Prostate gland (tissue), 2 donors: ENCODE measurements at regions not wholly inside any gene's neighbourhood (a gene's known extent, or its start where the extent isn't known, plus 50 kb on each side); places are given as distances from the start of the nearest gene placed in this dataset.

ENCODE experiments used
- DNase-seq: peaks from one replicate; pipeline ENCODE4 v3.0.0-alpha.2; 2019; ENCODE audit warnings: low spot score
- H3K27ac ChIP-seq, 2 donors: fragments of 200-600 bp; sonication (generic); 2 replicates each; pipeline ENCODE4 v1.5.1; 2017 to 2019
- H3K27me3 ChIP-seq: fragments of 200-600 bp; sonication (generic); replicated peaks from 2 replicates; pipeline ENCODE4 v1.5.1; 2019; ENCODE audit not compliant: insufficient read depth
- H3K36me3 ChIP-seq, 2 donors: fragments of 200-600 bp; sonication (generic); 1 replicate in 1 of 2; 2 replicates in 1 of 2; pipeline versions ENCODE4 v1.5.1 to v1.8.1; 2017 to 2019
- H3K4me1 ChIP-seq: fragments of 200-600 bp; sonication (generic); replicated peaks from 2 replicates; pipeline ENCODE4 v1.5.1; 2019
- H3K4me3 ChIP-seq, 2 donors: fragments of 200-600 bp; sonication (generic); 2 replicates each; pipeline ENCODE4 v1.5.1; 2017 to 2019
- H3K9me3 ChIP-seq: fragments of 200-600 bp; sonication (generic); 2 replicates; pipeline ENCODE4 v1.5.1; 2017
- CTCF ChIP-seq, 4 experiments: fragments of 200-600 bp in 2 of 4; fragments of 450-650 bp in 2 of 4; sonication (generic) in 2 of 4; IDR thresholded peaks; 1 replicate in 3 of 4; 2 replicates in 1 of 4; pipeline ENCODE4 v1.5.1; 2016 to 2019; ENCODE audit warnings: antibody characterized with exemption in 4 of 4, mild to moderate bottlenecking in 2 of 4, moderate library complexity in 2 of 4
- POLR2A ChIP-seq: fragments of 450-650 bp; IDR thresholded peaks from one replicate; pipeline ENCODE4 v1.6.1; 2016; ENCODE audit warnings: antibody characterized with exemption, mild to moderate bottlenecking
- POLR2AphosphoS5 ChIP-seq: sonication (generic); formaldehyde crosslinking; IDR thresholded peaks from one replicate; pipeline ENCODE4 v1.6.1; 2017; ENCODE audit warnings: antibody characterized with exemption
- WGBS: methylation state at CpG from one replicate; pipeline ENCODE4 v1.1.5; 2018; 5-methylcytosine and 5-hydroxymethylcytosine counted together
- intact Hi-C: fragments of 100-400 bp; cut with DNase I; formaldehyde crosslinking; loops from one replicate; pipeline ENCODE4 v1.14.2; 2022

- H3K36me3 ChIP-seq: no peaks in the 10 kb centered on the region
These were observed 100.4 kb upstream of the CHORDC1 start for GRCh38 chr11:90323289-90323688.

GRCh38 chr11:90321018-90321417 is 98.2 kb upstream of the CHORDC1 start:
- Histone ChIP-seq H3K4me3 (no peak overlapping the region), H3K27ac (no peak overlapping the region), H3K27me3 (no peaks in the 10 kb centered on the region), H3K9me3 (no peaks in the 10 kb centered on the region), H3K36me3 (no peaks in the 10 kb centered on the region), H3K4me1 (no peaks in the 10 kb centered on the region)
- DNase-seq: no peak
- TF ChIP-seq POLR2AphosphoS5: no peak
- TF ChIP-seq CTCF (IDR thresholded peaks at IDR 0.05): no peak
- TF ChIP-seq POLR2A: no peak
- intact Hi-C loops: no loop called here

More at GRCh38 chr11:90323289-90323688, 100.4 kb upstream of the CHORDC1 start:
- no peak for DNase-seq
- intact Hi-C loops: no loop called here
- 85% methylated on average over 5 of the region's 5 CpGs for WGBS
- Histone ChIP-seq H3K9me3 (no peaks in the 10 kb centered on the region), H3K27ac (no peak overlapping the region), H3K27me3 (no peaks in the 10 kb centered on the region), H3K4me1 (no peaks in the 10 kb centered on the region), H3K4me3 (no peak overlapping the region)
- TF ChIP-seq POLR2AphosphoS5 (no peak), POLR2A (no peak), CTCF (IDR thresholded peaks at IDR 0.05) (no peak)

GRCh38 chr11:90318651-90319050 is 95.8 kb upstream of the CHORDC1 start:
- H3K36me3 ChIP-seq: no peaks in the 10 kb centered on the region
- intact Hi-C loops: no loop called here
- DNase-seq: no peak
- H3K4me1 ChIP-seq: no peaks in the 10 kb centered on the region
- TF ChIP-seq POLR2A: no peak
- no peak for TF ChIP-seq POLR2AphosphoS5
- no peak for TF ChIP-seq CTCF (IDR thresholded peaks at IDR 0.05)
- no peaks in the 10 kb centered on the region for H3K27me3 ChIP-seq
- WGBS: 75% methylated on average over 3 of the region's 3 CpGs
- H3K27ac ChIP-seq: no peak overlapping the region
- H3K4me3 ChIP-seq: no peak overlapping the region
- H3K9me3 ChIP-seq: no peaks in the 10 kb centered on the region

GRCh38 chr11:90310210-90310609 is 87.4 kb upstream of the CHORDC1 start:
- intact Hi-C loops: no loop called here
- WGBS: 74% methylated on average over 1 of the region's 1 CpG

More at GRCh38 chr11:90310210-90310609, 87.4 kb upstream of the CHORDC1 start:
- no peaks in the 10 kb centered on the region for H3K4me1 ChIP-seq
- no peak overlapping the region for H3K4me3 ChIP-seq
- TF ChIP-seq CTCF (IDR thresholded peaks at IDR 0.05) (no peak), POLR2AphosphoS5 (no peak), POLR2A (no peak)
- H3K27ac ChIP-seq: no peak overlapping the region
- no peak for DNase-seq
- H3K27me3 ChIP-seq: no peaks in the 10 kb centered on the region
- no peaks in the 10 kb centered on the region for H3K9me3 ChIP-seq
- H3K36me3 ChIP-seq: no peaks in the 10 kb centered on the region
